ENCODE measurements at regions not wholly inside any gene's neighbourhood (a gene's known extent, or its start where the extent isn't known, plus 50 kb on each side); places are given as distances from the start of the nearest gene placed in this dataset.

DNA sequence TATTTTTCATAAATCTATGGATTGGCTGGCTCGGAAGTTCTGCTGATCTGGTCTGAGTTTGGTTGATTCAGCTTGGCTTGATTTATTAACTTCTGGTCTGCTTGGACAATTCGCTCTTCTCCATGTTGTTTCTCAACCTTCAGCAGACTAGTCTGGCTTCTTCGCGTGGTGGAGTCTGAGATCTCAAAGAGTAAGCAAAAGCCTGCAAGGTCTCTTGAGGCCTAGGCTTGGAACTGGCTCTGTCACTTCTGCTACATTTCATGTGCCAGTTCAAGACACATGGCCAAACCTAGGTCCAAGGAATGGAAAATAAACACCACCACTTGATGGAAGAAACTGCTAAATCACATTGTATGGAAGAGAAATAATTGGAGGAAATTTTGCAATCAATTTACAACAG is 115.1 kb upstream of the JAG1 start:
- H3K36me3 ChIP-seq (ENCODE audit: control insufficient read depth in 2 of 4, insufficient read depth in 4 of 4, low read length in 3 of 4), result no peaks in the 10 kb centered on the region
- H3K79me1 ChIP-seq (ENCODE audit: low read depth, low read length), result no peaks in the 10 kb centered on the region
- no peak overlapping the region for H4K91ac ChIP-seq (replicated peaks; ENCODE audit: insufficient read length, low read length)
- no peaks in the 10 kb centered on the region for H3K79me2 ChIP-seq (ENCODE audit: control insufficient read depth in 1 of 2, insufficient read depth in 2 of 2, low read length in 2 of 2)
- H2BK15ac ChIP-seq (ENCODE audit: low read length), result no peak overlapping the region
- H3K27ac ChIP-seq (ENCODE audit: low read depth, low read length), result no peak overlapping the region
- H4K5ac ChIP-seq (ENCODE audit: insufficient read length, low read depth, low read length), result no peak overlapping the region
- FAIRE-seq (no peak), DNase-seq (ENCODE audit: low read depth in 1 of 2, low spot score in 2 of 2) (no peak)
- no peak overlapping the region for H4K8ac ChIP-seq (ENCODE audit: extremely low read depth, insufficient read depth, low read length)
- peaks cover 6 to 11% (median 8%) of the 10 kb centered on the region in 4 experiments; a peak in 6 of 7 replicates for H3K4me1 ChIP-seq (replicated peaks in 1 of 4; ENCODE audit: control insufficient read depth in 3 of 4, insufficient read depth in 4 of 4, low read length in 3 of 4)
- H2BK120ac ChIP-seq (replicated peaks; ENCODE audit: low read depth, low read length), result no peak overlapping the region
- no peak overlapping the region for H3K14ac ChIP-seq (ENCODE audit: insufficient read length)
- ChIA-PET POLR2A (ENCODE audit: partially characterized antibody) (no interaction called here), CTCF (ENCODE audit: partially characterized antibody) (no interaction called here)
- H2BK12ac ChIP-seq (ENCODE audit: low read depth, low read length), result peak overlapping the region; percentile 27; the same call in 1 of the 2 replicates
- H2BK20ac ChIP-seq (ENCODE audit: low read length), result no peak overlapping the region
- no peak overlapping the region for H3K9ac ChIP-seq (replicated peaks in 1 of 4; ENCODE audit: extremely low read depth in 1 of 4, low read depth in 3 of 4, low read length in 3 of 4)
- H4K20me1 ChIP-seq (replicated peaks in 1 of 2; ENCODE audit: control insufficient read depth in 1 of 2, insufficient read depth in 2 of 2, low read length in 2 of 2), result no peaks in the 10 kb centered on the region
- H3K9me3 ChIP-seq (ENCODE audit: insufficient read depth in 2 of 2, low read depth in 1 of 2, low read length in 1 of 2), result no peaks in the 10 kb centered on the region
- no peak overlapping the region for H3K56ac ChIP-seq (replicated peaks; ENCODE audit: insufficient read length, low read depth, low read length)
- no peak overlapping the region for H3K18ac ChIP-seq (ENCODE audit: extremely low read depth, low read length)
- H2AFZ ChIP-seq (ENCODE audit: low read length), result no peak overlapping the region
- H3K23ac ChIP-seq (ENCODE audit: insufficient read length), result no peak overlapping the region
- no peaks in the 10 kb centered on the region; the same call in 1 of the 2 replicates for H3K23me2 ChIP-seq (ENCODE audit: low read depth, low read length)
- H3K27me3 ChIP-seq (replicated peaks in 1 of 4; ENCODE audit: control insufficient read depth in 3 of 4, extremely low read depth in 1 of 4, insufficient read depth in 3 of 4, low read length in 3 of 4), result no peaks in the 10 kb centered on the region
- H3K4ac ChIP-seq (replicated peaks; ENCODE audit: insufficient read length, low read depth, low read length), result no peak overlapping the region
- H3K4me2 ChIP-seq (ENCODE audit: insufficient read depth in 1 of 2, low read depth in 2 of 2, low read length in 2 of 2), result no peak overlapping the region
- no peak overlapping the region for H2BK5ac ChIP-seq (ENCODE audit: low read depth, low read length)
- H2AK5ac ChIP-seq (ENCODE audit: low read depth, low read length), result no peak overlapping the region
- no peak overlapping the region for H3K4me3 ChIP-seq (ENCODE audit: extremely low read depth in 1 of 4, insufficient read depth in 2 of 4, low read depth in 3 of 4, low read length in 4 of 4)
- WGBS, 2 experiments (ENCODE audit: extremely low coverage in 1 of 2, insufficient coverage in 1 of 2, insufficient read length in 1 of 2, insufficient replicate concordance in 2 of 2, low coverage in 1 of 2, low lambda C conversion rate in 2 of 2, missing lambda C conversion rate in 1 of 2), result 93% methylated on average over 4 of the region's 4 CpGs; no CpG with 5 or more reads in 1 of the 2 experiments
- no peak for TF ChIP-seq SAP30 (IDR thresholded peaks at IDR 0.05; ENCODE audit: insufficient read depth, insufficient replicate concordance, low read length)
- no peak for TF ChIP-seq TBP (IDR thresholded peaks at IDR 0.05; ENCODE audit: low read depth, low read length)
- TF ChIP-seq, protein P1, sequence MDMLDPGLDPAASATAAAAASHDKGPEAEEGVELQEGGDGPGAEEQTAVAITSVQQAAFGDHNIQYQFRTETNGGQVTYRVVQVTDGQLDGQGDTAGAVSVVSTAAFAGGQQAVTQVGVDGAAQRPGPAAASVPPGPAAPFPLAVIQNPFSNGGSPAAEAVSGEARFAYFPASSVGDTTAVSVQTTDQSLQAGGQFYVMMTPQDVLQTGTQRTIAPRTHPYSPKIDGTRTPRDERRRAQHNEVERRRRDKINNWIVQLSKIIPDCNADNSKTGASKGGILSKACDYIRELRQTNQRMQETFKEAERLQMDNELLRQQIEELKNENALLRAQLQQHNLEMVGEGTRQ (IDR thresholded peaks at IDR 0.05; ENCODE audit: low read length), result no peak
- no peak for TF ChIP-seq SIRT6 (IDR thresholded peaks at IDR 0.05; ENCODE audit: low read length)
- no peak for TF ChIP-seq BACH1 (IDR thresholded peaks at IDR 0.05; ENCODE audit: low read length)
- TF ChIP-seq ASH2L (IDR thresholded peaks at IDR 0.05; ENCODE audit: low read length), result no peak
- TF ChIP-seq SP1 (IDR thresholded peaks at IDR 0.05; ENCODE audit: low read depth, low read length), result no peak
- no peak for TF ChIP-seq BRCA1 (IDR thresholded peaks at IDR 0.05; ENCODE audit: low read depth, low read length)
- no peak for TF ChIP-seq GABPA (IDR thresholded peaks at IDR 0.05; ENCODE audit: borderline replicate concordance, insufficient read depth, low read length)
- no peak for TF ChIP-seq JUN (IDR thresholded peaks at IDR 0.05; ENCODE audit: low read depth, low read length)
- no peak for TF ChIP-seq KDM5A (IDR thresholded peaks at IDR 0.05; ENCODE audit: low read length)
- TF ChIP-seq KDM1A (IDR thresholded peaks at IDR 0.05; ENCODE audit: borderline replicate concordance, low read length), result no peak
- no peak for TF ChIP-seq RAD21 (IDR thresholded peaks at IDR 0.05 in 1 of 2, conservative IDR thresholded peaks at IDR 0.05 in 1 of 2; ENCODE audit: low read depth in 2 of 2, low read length in 2 of 2)
- TF ChIP-seq, protein P2, sequence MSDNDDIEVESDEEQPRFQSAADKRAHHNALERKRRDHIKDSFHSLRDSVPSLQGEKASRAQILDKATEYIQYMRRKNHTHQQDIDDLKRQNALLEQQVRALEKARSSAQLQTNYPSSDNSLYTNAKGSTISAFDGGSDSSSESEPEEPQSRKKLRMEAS (IDR thresholded peaks at IDR 0.05), result no peak

Measured in H1 (cell line).